Tibial nerve (tissue), 3 donors: ENCODE measurements at regions not wholly inside any gene's neighbourhood (a gene's known extent, or its start where the extent isn't known, plus 50 kb on each side); places are given as distances from the start of the nearest gene placed in this dataset.

Experiments used
- CTCF ChIP-seq, 5 experiments: fragments of 200-600 bp in 3 of 5; fragments of 450-650 bp in 2 of 5; sonication (generic) in 3 of 5; IDR thresholded peaks; one replicate each; pipeline ENCODE4 v1.5.1; 2016 to 2019; ENCODE audit warnings: antibody characterized with exemption in 5 of 5, mild to moderate bottlenecking in 3 of 5, moderate library complexity in 2 of 5
- POLR2A ChIP-seq, 2 donors: fragments of 450-650 bp; IDR thresholded peaks; one replicate each; pipeline ENCODE4 v1.6.1; 2017; ENCODE audit warnings: antibody characterized with exemption in 2 of 2, mild to moderate bottlenecking in 2 of 2, moderate library complexity in 2 of 2

GRCh38 chr5:127183332-127183731 is 107.3 kb upstream of the MEGF10 start:
- no peak for TF ChIP-seq POLR2A (IDR thresholded peaks at IDR 0.05)
- TF ChIP-seq CTCF (IDR thresholded peaks at IDR 0.05), result no peak
